GM21737 (cell line): ENCODE measurements at regions not wholly inside any gene's neighbourhood (a gene's known extent, or its start where the extent isn't known, plus 50 kb on each side); places are given as distances from the start of the nearest gene placed in this dataset.

ENCODE experiments used
- ATAC-seq: cut with Tn5 transposase; IDR thresholded peaks from one replicate; pipeline ENCODE4 v1.9.1; 2021; ENCODE audit warnings: mild to moderate bottlenecking, moderate library complexity; ENCODE audit not compliant: unreplicated experiment

- no peak for ATAC-seq
These were observed 202.9 kb upstream of the TNP1 start for GRCh38 chr2:217062768-217063167.

- no peak for ATAC-seq
These were observed 202.1 kb upstream of the TNP1 start for GRCh38 chr2:217061916-217062505.

DNA sequence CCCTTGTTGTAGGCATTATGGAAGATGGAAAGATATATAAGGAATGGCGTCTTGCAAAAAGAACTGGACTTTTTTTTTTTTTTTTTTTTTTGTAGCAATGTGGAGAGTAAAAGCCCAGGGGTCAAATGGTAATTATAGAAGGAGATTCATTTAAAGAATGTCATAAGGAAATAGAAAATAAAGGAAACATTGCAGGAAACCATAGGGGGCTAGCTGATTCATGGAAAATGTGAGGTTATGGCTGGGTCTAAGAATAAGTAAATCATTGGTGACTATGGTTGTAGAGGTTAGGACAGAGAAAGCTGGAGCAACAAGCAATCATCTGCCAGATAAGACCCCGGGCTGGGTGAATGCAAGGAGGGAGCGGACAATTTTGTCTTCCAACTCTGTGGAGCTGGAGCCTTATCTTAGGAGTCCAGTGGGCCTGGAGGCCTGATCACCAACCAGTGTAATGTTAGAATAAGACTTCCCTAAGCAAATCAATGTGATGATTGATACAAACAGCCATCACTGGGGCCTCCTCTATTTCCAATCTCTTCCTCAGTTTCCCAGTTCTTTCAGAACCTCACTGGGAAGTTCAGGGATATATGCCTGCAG is 201.2 kb upstream of the TNP1 start:
- no peak for ATAC-seq

DNA sequence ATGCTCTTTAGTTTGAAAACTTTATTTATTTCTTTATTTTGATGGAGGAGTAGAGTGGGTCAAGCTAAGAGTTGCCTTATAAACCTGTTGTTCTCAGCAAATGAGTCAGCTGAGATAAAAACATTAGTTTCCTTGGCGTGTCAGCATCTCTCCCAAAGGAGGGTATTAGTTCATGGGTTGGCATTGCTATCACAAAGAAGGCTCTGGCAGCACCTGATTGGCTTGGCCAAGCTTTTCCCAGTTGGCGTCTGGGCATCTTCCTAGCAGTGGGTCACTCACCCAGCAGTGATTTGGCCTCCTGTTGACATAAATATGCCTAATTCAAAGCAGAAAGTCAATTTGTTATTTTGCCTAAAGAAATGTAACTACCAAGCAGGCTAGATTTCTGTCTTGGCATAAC is 200.7 kb upstream of the TNP1 start:
- ATAC-seq, result no peak

DNA sequence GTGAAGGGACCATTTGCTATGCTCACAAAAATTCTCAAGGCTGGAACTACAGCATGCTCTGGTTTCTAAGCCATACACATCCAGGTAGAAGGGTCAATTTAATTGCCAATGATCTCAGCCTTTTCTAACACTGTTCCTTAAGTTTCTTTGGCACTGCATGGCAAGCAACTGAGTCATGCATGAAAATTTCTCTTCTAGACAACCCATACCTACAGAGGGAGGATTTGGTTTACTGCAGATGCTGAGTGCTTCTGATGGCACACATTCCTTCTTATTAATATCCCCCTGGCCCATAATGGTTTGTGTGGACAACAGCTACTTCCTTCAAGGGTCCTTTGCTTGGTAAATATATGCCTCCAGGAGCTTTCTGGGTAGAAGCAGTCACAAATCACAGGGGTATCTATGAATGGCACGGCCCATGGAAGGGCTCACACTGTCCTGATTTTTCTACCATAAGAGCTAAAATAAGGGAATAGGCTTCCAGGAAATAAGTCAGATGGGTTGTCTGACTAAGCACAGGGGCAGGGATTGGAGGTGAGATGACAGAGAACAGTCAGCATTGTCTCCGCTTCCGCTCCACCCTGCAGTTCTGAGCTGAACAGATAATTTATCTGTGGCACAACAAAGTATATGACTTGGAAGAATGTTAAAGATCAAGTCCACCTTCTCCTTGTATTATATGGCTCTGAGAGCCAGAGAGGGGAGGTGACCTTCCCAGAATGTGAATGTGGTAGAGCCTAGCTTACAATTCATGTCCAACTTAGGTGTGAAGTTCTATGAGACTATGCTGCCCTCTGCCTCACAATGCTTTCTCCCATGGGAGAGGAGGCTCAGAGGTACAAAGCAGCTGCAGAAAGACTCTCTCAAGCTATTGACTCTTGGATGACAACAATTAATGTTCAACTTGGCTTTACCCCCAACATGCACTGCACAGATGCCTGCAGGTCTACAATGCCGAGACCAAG is 199.2 kb upstream of the TNP1 start:
- no peak for ATAC-seq

GRCh38 chr2:217057773-217058172 is 197.9 kb upstream of the TNP1 start:
- no peak for ATAC-seq

DNA sequence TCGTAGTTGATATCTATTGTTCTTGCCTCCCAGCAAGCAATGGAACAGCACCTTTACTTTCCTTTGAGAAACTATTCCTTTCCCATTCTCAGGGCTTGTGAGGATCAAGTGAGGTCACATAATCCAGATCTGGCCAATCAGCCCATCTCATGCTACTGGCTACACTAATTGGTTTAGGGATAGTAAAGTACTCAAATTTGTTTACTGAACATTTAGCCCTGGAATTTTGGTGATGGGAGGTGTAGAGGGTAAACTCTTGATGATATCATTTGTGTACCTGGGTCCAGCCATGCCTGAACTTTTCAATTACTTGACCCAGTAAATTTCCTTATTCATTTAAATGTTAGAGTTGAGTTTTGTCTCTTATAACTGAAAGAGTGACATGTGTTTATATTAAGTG is 195.8 kb upstream of the TNP1 start:
- no peak for ATAC-seq

- ATAC-seq, result no peak
These were observed 194.9 kb upstream of the TNP1 start for GRCh38 chr2:217054791-217055190.

GRCh38 chr2:217052856-217053577 is 193.2 kb upstream of the TNP1 start:
- no peak for ATAC-seq

GRCh38 chr2:217051416-217051815 is 191.6 kb upstream of the TNP1 start:
- ATAC-seq, result no peak

DNA sequence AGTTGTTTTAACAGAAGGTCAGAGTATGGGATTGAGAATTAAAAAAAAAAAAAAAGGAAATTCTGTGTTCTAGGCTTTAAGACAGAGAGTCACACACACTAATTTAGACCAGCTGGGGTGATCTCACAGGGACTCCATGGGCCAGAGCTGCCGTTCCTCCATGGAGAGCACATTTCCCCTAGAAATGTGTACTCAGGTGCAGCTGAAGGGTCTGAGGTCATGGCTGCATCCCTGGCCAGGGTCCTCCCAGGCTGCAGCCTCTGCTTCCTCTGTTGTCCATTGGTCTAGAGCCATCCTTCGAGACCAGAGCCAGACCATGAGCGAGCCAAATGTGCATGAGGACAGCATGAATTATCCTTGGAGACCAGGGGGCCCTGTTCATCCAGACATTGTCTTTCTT is 190.1 kb upstream of the TNP1 start:
- ATAC-seq, result no peak

GRCh38 chr2:217049422-217049821 is 189.6 kb upstream of the TNP1 start:
- ATAC-seq, result no peak

DNA sequence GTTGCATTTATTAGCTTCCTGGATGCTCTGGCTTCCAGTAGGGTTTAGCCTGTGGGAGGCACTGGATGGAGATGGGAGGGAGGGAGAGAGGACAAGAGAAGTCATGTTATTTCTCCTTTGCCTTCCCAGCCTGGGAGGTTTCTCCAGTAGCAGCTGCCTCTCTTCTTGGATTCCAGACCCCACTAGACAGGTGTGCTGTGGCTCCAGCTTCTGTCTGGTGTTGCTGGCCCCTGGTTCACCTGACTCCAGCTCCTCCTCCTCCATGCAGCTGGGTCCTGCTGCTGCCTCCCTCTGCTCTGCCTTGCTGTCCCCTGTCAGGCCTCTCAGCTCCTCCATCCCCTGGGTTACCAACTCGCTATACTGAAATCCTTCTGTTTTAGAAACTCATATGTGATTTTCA is 188.9 kb upstream of the TNP1 start:
- no peak for ATAC-seq

GRCh38 chr2:217047631-217048030 is 187.8 kb upstream of the TNP1 start:
- ATAC-seq, result no peak

GRCh38 chr2:217047209-217047608 is 187.3 kb upstream of the TNP1 start:
- ATAC-seq, result no peak

- ATAC-seq, result no peak
These were observed 186.0 kb upstream of the TNP1 start for GRCh38 chr2:217045700-217046475.

DNA sequence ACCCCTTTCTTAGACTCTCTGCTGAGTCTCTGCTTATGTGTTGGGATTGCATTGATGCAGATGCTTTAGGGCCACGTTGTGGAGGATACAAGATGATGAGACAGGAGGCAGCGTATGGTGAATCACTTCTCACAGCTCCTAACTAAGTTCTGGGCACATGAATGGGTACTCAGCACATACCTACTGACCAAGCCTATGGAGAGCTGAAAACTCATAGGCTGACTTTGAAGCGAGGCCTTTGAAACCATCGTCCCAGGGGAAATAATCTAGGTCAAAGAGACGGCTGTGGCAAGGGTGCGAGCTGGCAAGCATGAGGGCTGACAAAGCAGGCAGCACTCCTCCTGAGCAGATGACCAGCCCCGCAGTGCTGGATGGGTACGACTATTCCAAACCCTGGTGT is 180.2 kb upstream of the TNP1 start:
- ATAC-seq, result no peak

DNA sequence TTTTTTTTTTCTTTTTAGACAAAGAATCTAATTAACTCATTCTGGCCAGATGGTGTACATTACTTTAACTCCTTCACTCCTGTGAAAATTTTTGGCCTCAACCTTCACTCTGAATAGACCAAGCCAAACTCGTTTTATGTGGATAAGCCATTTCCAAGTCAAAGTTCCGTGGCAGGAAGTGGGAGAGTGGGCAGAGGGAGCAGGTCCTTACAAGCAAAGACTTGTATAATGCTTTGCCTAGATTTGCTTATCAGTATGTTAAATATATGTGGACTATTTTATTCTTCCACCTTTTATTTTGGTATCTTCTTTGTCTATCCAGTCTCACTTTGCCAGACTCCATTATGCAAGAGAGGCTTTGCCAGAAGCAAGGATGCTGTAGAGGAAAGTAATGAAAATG is 178.1 kb upstream of the TNP1 start:
- no peak for ATAC-seq

DNA sequence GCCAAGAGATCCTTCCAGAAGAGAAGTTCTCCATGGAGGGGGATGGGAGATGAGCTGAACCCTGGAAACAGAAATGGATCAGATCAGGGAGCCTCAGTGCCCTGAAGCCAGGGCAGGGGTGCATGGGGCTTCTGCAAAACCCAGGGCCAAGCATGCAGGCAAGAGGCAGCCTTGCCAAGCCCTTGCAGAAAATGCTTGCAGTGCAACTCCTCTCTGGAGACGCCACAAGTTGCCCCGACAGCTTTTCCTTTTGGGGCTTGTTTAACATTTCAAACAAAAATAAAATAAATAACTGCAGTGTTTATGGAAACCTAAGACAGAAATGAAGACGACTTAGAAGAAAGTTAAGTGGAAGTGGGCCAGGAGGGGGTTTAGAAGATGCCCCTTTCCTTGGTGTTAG is 177.5 kb upstream of the TNP1 start:
- ATAC-seq, result no peak

DNA sequence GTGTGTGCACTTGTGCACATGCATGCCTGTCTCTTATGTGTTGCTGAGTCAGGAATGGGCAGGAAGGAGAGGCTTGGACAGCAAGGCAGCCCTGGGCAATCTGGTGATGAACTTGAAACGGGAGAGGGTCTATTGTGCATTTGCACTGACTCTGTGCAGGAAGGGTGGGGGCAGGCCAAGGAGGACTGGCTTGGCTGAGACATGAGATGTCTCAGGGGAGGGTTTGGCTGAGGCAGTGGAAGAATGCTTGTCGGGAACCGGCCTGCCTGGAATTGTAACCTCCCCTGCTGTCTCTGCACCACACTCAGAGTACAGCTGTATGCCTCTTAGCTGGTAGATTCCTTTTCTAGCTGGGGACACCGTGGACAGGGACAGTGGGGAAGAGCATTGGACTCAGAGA is 176.1 kb upstream of the TNP1 start:
- ATAC-seq, result no peak

GRCh38 chr2:217033186-217033585 is 173.3 kb upstream of the TNP1 start:
- no peak for ATAC-seq
